ENCODE measurements at regions not wholly inside any gene's neighbourhood (a gene's known extent, or its start where the extent isn't known, plus 50 kb on each side); places are given as distances from the start of the nearest gene placed in this dataset.

DNA sequence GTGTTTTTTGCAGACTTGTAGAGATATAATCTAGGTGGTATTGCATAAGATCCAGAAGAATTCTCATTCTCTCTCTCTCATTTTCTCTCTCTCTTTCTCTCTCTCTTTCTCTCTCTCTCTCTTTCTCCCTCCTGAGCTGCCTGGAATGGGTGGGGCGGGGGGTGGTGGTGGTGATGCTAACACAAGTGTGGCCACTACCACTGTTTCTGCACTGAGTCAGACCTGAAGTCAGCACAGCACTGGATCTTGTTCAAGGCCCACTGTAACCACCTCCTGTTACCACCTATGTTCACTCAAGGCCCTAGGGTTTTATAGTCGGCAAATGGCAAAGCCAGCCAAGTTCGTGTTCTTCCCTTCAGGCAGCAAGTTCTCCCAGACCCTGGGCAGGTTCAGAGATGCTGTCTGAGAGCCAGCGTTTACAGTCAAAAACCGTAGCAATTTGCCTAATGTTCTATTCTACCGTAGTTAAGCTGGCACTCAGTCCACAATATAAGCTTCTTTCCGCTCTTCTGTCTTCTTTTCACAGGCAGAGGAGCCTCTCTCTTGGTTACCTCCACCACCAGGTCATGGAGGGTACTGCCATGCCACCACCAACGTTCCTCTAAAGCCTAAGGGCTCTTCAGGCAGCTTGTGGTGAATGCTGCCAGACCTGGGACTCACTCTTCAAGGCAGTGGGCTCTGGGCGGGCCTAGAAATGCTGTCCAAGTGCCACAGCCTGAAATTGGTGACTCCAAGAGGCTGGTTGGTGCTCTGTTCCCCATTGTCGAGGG lies 235.7 kb upstream of the PRR16 start:
- TF ChIP-seq, protein P1, sequence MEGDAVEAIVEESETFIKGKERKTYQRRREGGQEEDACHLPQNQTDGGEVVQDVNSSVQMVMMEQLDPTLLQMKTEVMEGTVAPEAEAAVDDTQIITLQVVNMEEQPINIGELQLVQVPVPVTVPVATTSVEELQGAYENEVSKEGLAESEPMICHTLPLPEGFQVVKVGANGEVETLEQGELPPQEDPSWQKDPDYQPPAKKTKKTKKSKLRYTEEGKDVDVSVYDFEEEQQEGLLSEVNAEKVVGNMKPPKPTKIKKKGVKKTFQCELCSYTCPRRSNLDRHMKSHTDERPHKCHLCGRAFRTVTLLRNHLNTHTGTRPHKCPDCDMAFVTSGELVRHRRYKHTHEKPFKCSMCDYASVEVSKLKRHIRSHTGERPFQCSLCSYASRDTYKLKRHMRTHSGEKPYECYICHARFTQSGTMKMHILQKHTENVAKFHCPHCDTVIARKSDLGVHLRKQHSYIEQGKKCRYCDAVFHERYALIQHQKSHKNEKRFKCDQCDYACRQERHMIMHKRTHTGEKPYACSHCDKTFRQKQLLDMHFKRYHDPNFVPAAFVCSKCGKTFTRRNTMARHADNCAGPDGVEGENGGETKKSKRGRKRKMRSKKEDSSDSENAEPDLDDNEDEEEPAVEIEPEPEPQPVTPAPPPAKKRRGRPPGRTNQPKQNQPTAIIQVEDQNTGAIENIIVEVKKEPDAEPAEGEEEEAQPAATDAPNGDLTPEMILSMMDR (tag by site-specific recombination; IDR thresholded peaks at IDR 0.05), result no peak
- TF ChIP-seq ZNF223 (tag by site-specific recombination; IDR thresholded peaks at IDR 0.05) (no peak), ZSCAN16 (tag by site-specific recombination; IDR thresholded peaks at IDR 0.05) (no peak), OSR2 (tag by site-specific recombination; IDR thresholded peaks at IDR 0.05) (no peak), YY1 (tag by site-specific recombination; IDR thresholded peaks at IDR 0.05) (no peak), ZNF133 (tag by site-specific recombination; IDR thresholded peaks at IDR 0.05) (no peak), ZNF830 (tag by site-specific recombination; IDR thresholded peaks at IDR 0.05; ENCODE audit: low read depth) (no peak), ZNF311 (tag by site-specific recombination; IDR thresholded peaks at IDR 0.05; ENCODE audit: borderline replicate concordance) (no peak), ZSCAN23 (tag by site-specific recombination; IDR thresholded peaks at IDR 0.05) (no peak), SP2 (tag by site-specific recombination; IDR thresholded peaks at IDR 0.05) (no peak)
- TF ChIP-seq, protein P2, sequence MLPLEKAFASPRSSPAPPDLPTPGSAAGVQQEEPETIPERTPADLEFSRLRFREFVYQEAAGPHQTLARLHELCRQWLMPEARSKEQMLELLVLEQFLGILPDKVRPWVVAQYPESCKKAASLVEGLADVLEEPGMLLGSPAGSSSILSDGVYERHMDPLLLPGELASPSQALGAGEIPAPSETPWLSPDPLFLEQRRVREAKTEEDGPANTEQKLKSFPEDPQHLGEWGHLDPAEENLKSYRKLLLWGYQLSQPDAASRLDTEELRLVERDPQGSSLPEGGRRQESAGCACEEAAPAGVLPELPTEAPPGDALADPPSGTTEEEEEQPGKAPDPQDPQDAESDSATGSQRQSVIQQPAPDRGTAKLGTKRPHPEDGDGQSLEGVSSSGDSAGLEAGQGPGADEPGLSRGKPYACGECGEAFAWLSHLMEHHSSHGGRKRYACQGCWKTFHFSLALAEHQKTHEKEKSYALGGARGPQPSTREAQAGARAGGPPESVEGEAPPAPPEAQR (tag by site-specific recombination; IDR thresholded peaks at IDR 0.05), result no peak
- TF ChIP-seq, protein P3, sequence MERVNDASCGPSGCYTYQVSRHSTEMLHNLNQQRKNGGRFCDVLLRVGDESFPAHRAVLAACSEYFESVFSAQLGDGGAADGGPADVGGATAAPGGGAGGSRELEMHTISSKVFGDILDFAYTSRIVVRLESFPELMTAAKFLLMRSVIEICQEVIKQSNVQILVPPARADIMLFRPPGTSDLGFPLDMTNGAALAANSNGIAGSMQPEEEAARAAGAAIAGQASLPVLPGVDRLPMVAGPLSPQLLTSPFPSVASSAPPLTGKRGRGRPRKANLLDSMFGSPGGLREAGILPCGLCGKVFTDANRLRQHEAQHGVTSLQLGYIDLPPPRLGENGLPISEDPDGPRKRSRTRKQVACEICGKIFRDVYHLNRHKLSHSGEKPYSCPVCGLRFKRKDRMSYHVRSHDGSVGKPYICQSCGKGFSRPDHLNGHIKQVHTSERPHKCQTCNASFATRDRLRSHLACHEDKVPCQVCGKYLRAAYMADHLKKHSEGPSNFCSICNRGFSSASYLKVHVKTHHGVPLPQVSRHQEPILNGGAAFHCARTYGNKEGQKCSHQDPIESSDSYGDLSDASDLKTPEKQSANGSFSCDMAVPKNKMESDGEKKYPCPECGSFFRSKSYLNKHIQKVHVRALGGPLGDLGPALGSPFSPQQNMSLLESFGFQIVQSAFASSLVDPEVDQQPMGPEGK (tag by site-specific recombination; IDR thresholded peaks at IDR 0.05), result no peak

Data from HEK293 (cell line).